ENCODE measurements at regions not wholly inside any gene's neighbourhood (a gene's known extent, or its start where the extent isn't known, plus 50 kb on each side); places are given as distances from the start of the nearest gene placed in this dataset.
"Not testable (repeated sequence)": the region's sequence is repeated elsewhere in the genome, so short reads cannot be mapped to it uniquely, and the experiment has no call there.

- TF ChIP-seq ETS1 (IDR thresholded peaks at IDR 0.05) (no peak), ZNF462 (CRISPR knock-in tag; IDR thresholded peaks at IDR 0.05) (no peak), STAT1 (IDR thresholded peaks at IDR 0.05; ENCODE audit: unreplicated experiment) (no peak)
These were observed 91.4 kb downstream of the CPXCR1 start (continued) for GRCh38 chrX:88838392-88838791.

- H3K36me3 ChIP-seq (ENCODE audit: insufficient read depth); H3K4me1 ChIP-seq (ENCODE audit: insufficient read depth); ATAC-seq; H3K27me3 Mint-ChIP-seq (ENCODE audit: insufficient read depth, low read depth, poor library complexity); H3K4me2 ChIP-seq; H3K9me2 ChIP-seq (ENCODE audit: insufficient read depth); H3K4me3 ChIP-seq; H3K27ac ChIP-seq (ENCODE audit: low read depth); H3K79me2 ChIP-seq (replicated peaks; ENCODE audit: insufficient read depth); H3K9me3 Mint-ChIP-seq; H3K4me3 Mint-ChIP-seq; H4K20me1 ChIP-seq (replicated peaks; ENCODE audit: insufficient read depth); H3F3A ChIP-seq (replicated peaks; ENCODE audit: low read depth); H2AFZ ChIP-seq; H3K27ac Mint-ChIP-seq; DNase-seq (ENCODE audit: low spot score); H3K36me3 Mint-ChIP-seq (ENCODE audit: low read depth); H3K27me3 ChIP-seq (ENCODE audit: insufficient read depth); H3K4me1 Mint-ChIP-seq: not testable (repeated sequence)
These were observed 96.8 kb downstream of the CPXCR1 start for GRCh38 chrX:88843841-88844240.

GRCh38 chrX:88853925-88854324, 106.9 kb downstream of the CPXCR1 start:
- no peak for ATAC-seq
- H3K4me1 ChIP-seq (ENCODE audit: insufficient read depth): no peaks in the 10 kb centered on the region
- no peak overlapping the region for H3K27ac ChIP-seq (ENCODE audit: low read depth)
- TF ChIP-seq POLR2AphosphoS5 (IDR thresholded peaks at IDR 0.05; ENCODE audit: low read depth) (no peak), EZH2 (IDR thresholded peaks at IDR 0.05; ENCODE audit: low read depth, unreplicated experiment) (no peak), REST (IDR thresholded peaks at IDR 0.05; ENCODE audit: unreplicated experiment) (no peak)
- DNase-seq (ENCODE audit: low spot score): no peak
- H3K4me3 ChIP-seq: no peak overlapping the region
- H3K4me2 ChIP-seq: no peak overlapping the region
- Mint-ChIP-seq H3K4me3 (no peak overlapping the region), H3K4me1 (no peaks in the 10 kb centered on the region), H3K27ac (no peak overlapping the region), H3K9me3 (peaks cover 14% of the 10 kb centered on the region), H3K36me3 (ENCODE audit: low read depth) (peaks cover 10% of the 10 kb centered on the region; the same call in 1 of the 3 replicates), H3K27me3 (ENCODE audit: insufficient read depth, low read depth, poor library complexity) (no peaks in the 10 kb centered on the region)
- no peaks in the 10 kb centered on the region for H3K27me3 ChIP-seq (ENCODE audit: insufficient read depth)
- H2AFZ ChIP-seq: no peak overlapping the region
- H3K79me2 ChIP-seq (replicated peaks; ENCODE audit: insufficient read depth): no peaks in the 10 kb centered on the region
- H3K36me3 ChIP-seq (ENCODE audit: insufficient read depth): no peaks in the 10 kb centered on the region
- no peaks in the 10 kb centered on the region for H3F3A ChIP-seq (replicated peaks; ENCODE audit: low read depth)
- H4K20me1 ChIP-seq (replicated peaks; ENCODE audit: insufficient read depth): no peaks in the 10 kb centered on the region
- no peaks in the 10 kb centered on the region for H3K9me2 ChIP-seq (ENCODE audit: insufficient read depth)

All from GM23338 (cell line).